Skin epidermis (tissue), 12 donors: ENCODE measurements at regions not wholly inside any gene's neighbourhood (a gene's known extent, or its start where the extent isn't known, plus 50 kb on each side); places are given as distances from the start of the nearest gene placed in this dataset.

Experiments
- H3K27ac ChIP-seq, 21 experiments: fragments of 200-600 bp; sonication (generic) in 11 of 21; one replicate each; pipeline ENCODE4 v1.5.0; 2020; ENCODE audit warnings: mild to moderate bottlenecking in 3 of 21, inconsistent platforms in 2 of 21, moderate library complexity in 2 of 21
- H3K4me3 ChIP-seq, 7 experiments: fragments of 200-600 bp; sonication (generic) in 2 of 7; one replicate each; pipeline ENCODE4 v1.5.0; 2020; ENCODE audit warnings: inconsistent platforms in 2 of 7, mild to moderate bottlenecking in 2 of 7, moderate library complexity in 1 of 7

DNA sequence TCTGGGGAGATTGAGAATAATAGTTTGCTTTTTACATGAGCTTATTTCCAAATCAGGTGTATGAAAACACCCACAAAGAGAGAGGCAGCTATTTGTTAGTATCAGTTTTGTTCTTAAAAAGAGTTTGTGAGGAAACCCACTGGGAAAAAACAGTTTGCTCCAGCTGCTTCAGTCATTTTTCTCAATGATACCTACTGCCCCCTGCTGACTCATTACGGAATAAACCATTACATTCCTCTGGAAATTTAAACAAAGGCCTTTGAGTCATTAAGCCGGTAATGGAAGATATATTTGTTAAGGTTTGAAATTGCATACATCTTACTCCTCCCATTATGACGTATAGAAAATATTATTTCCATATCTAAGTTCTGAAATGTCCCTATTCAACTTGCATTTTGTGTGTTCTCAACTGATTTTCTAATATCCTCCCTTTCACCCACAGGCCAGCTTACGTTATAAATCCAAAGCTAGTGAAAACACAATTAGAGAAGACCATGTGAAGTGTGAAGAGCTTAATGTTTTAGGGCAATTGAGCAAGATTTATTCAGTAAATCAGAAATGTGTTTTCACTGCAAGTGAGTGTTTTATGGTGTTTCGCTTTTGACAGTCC is 761.6 kb downstream of the DSC3 start:
- H3K27ac ChIP-seq = no peak overlapping the region
- no peak overlapping the region for H3K4me3 ChIP-seq

GRCh38 chr18:30280186-30280585 is 762.4 kb downstream of the DSC3 start:
- no peak overlapping the region for H3K4me3 ChIP-seq
- H3K27ac ChIP-seq = no peak overlapping the region

GRCh38 chr18:30277676-30278075 is 764.9 kb downstream of the DSC3 start:
- no peak overlapping the region for H3K27ac ChIP-seq
- H3K4me3 ChIP-seq = no peak overlapping the region

GRCh38 chr18:30271716-30272115 is 770.8 kb downstream of the DSC3 start:
- H3K4me3 ChIP-seq = no peak overlapping the region
- no peak overlapping the region for H3K27ac ChIP-seq

GRCh38 chr18:30265190-30265589 is 777.4 kb downstream of the DSC3 start:
- no peak overlapping the region for H3K27ac ChIP-seq
- H3K4me3 ChIP-seq = no peak overlapping the region

DNA sequence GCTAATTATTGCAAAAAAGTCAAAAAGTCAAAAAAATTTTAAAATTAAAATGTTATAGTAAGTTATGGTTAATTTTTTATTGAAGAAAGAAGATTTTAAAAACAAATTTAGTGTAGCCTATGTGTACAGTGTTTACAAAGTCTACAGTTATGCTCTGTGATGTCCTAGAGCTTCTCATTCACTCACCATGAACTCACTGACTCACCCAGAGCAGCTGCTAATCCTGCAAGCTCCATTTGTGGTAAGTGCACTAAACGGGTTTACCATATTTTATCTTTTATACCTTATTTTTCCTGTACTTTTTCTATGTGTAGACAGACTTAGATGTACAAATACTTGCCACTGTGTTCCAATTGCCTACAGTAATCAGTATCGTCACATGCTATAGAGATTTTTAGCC is 788.2 kb downstream of the DSC3 start:
- H3K4me3 ChIP-seq = no peak overlapping the region

DNA sequence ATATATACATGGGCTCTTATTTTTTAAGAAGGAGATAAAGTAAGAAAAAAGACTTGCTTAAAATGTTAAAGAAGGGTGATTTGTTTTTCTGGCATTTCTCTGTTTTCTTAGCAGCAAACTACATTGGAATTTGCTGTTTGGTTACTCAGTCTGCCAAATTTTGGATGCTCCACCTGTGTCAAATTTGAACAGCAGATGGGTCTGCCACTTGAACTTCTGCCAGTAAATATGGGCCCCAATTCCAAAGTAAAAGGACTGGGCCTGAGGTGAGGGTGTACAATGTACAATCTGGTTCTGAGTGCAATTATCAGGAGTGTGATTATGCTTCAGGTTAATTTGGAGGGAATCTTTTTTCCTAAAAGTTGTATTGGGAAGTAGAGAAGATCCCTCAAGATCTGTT is 794.5 kb downstream of the DSC3 start:
- H3K4me3 ChIP-seq = no peak overlapping the region
- no peak overlapping the region for H3K27ac ChIP-seq

More for the DNA sequence above, 788.2 kb downstream of the DSC3 start:
- no peak overlapping the region for H3K27ac ChIP-seq

GRCh38 chr18:30245766-30246455 is 796.6 kb downstream of the DSC3 start:
- H3K4me3 ChIP-seq = no peak overlapping the region
- H3K27ac ChIP-seq = no peak overlapping the region

DNA sequence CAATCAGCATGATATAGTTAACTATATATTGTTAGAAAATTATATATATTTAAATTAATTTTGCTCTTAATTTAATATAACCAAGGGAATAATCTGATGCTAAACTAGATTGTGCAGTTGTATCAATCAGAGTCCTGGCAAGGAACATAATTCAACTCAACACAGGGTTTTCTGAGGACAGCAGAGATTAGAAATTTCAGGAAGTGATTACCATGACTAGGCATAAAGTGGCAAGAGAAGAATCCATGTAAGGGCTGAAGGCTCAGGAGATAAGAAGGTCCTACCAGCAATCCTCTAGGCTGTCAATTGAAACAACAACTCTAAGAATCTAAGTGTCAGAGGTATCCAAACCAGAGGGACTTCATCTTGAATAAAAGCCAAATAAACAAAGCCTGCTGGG is 807.8 kb downstream of the DSC3 start:
- Histone ChIP-seq H3K4me3 (no peak overlapping the region), H3K27ac (no peak overlapping the region)

DNA sequence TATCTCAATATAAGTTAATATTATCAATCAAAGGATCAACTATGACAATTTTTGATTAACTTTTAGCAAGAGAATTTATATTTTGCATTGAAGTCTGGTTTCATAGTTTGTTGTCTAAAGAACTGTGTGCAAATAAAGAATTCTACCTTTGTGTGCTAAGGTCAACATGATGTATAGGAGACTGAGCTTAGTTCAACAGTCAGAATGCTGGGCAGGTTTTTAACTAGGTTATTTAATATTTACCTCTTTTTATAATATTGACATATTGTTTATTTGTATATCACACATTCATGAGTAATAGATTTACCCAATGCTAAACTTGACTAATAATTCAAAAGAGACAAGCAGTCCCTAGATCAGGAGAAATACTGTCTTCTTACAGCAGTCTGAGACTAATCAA is 831.4 kb downstream of the DSC3 start:
- Histone ChIP-seq H3K4me3 (no peak overlapping the region), H3K27ac (no peak overlapping the region)

DNA sequence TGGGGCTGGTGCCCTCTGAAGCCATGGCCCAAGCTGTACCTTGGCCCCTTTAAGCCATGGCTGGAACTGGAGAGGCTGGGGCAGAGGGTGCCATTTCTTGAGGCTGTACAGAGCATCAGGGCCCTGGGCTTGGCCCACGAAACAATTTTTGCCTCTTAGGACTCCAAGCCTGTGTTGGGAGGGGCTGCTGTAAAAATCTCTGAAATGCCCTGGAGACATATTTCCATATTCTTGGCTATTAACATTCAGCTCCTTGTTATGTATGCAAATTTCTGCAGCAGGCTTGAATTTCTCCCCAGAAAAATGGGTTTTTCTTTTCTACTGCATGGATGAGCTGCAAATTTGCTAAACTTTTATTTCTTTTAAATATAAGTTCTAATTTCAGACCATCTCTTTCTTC is 834.0 kb downstream of the DSC3 start:
- Histone ChIP-seq H3K4me3 (no peak overlapping the region), H3K27ac (no peak overlapping the region)

DNA sequence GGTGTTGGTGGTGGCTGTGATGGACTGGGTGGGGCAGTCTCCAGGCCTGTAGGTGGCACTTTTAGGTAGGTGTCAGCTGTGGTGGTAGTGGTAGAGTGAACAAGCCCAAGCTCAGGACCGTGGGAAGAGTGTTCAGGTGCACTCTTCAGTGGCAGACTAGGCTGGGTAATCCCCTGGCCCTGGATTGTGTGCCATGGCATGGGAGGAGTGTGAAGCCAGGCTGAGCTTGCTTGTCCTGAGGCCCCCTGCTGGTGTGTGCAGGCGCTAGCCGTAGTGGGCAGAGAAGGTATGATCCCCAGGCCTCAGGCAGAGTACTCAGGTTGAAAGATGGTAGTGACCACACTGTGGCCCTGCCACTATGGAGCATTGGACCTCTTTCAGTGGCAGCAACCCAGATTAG is 850.3 kb downstream of the DSC3 start:
- no peak overlapping the region for H3K4me3 ChIP-seq

GRCh38 chr18:30186245-30186644 is 856.3 kb downstream of the DSC3 start:
- Histone ChIP-seq H3K4me3 (no peak overlapping the region), H3K27ac (no peak overlapping the region)

More for the DNA sequence above, 850.3 kb downstream of the DSC3 start:
- H3K27ac ChIP-seq = no peak overlapping the region

- H3K4me3 ChIP-seq = no peak overlapping the region
- H3K27ac ChIP-seq = no peak overlapping the region
Observed at GRCh38 chr18:30177056-30177455, 865.5 kb downstream of the DSC3 start.

DNA sequence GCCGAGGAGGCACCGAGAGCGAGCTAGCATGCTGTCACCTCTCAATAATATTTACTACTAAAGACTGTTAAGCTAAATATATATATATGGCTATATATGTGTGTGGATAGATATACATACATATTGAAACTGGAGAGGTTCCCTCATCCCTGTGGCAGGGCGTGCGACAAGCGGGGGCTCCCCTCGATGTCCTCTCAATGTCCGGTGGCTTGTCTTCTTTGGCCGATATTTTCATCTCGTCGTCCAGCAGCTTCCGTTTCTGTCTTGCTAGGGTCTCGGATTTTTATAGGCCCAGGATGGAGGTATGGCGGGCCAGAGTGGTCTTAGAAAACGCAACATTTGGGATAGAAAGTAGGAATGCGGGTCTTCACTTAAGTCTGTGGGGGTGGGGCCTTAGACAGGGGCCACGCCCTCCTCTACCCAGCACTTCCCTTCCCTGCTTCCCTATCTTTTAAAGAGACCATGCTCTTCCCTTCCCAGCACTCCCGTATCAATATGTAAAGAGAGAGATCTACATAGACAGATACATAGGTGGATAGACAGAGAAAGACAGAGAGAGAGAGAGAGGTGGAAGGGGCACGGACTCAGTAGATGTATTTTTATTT is 866.8 kb downstream of the DSC3 start:
- H3K27ac ChIP-seq = no peak overlapping the region
- no peak overlapping the region for H3K4me3 ChIP-seq

DNA sequence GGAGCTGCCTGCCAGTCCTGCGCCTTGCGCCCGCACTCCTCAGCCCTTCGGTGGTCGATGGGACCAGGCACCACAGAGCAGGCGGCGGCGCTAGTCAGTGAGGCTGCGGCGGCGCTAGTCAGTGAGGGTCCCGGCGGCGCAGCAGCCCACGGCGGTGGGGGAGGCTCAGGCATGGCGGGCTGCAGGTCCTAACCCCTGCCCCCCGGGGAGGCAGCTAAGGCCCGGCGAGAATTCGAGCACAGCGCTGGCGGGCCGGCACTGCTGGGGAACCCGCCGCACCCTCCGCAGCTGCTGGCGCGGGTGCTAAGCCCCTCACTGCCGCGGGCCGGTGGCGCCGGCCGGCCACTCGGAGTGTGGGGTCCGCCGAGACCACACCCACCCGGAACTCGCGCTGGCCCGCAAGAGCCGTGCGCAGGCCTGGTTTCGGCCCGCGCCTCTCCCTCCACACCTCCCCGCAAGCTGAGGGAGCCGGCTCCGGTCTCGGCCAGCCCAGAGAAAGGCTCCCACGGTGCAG is 867.4 kb downstream of the DSC3 start:
- no peak overlapping the region for H3K27ac ChIP-seq
- H3K4me3 ChIP-seq = no peak overlapping the region

DNA sequence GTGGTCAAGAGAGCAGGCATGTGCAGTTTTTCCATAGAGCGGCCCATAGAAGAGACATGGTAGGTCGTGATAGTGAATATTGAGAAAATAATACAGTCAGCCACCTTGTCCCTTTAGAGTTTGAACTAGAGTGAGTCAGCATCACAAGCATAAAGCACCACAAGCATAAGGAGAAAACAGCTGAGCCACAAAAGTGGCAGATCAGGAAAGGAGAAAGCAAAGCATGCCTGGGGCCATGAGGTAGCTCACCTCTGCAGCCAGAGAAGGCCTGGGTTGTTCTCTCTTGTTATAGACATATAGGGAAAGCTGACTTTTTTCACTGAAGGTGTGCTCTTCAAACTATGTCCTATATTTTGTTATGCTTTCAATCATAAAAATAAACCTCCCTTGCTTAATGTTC is 879.0 kb downstream of the DSC3 start:
- H3K27ac ChIP-seq = no peak overlapping the region
- H3K4me3 ChIP-seq = no peak overlapping the region

DNA sequence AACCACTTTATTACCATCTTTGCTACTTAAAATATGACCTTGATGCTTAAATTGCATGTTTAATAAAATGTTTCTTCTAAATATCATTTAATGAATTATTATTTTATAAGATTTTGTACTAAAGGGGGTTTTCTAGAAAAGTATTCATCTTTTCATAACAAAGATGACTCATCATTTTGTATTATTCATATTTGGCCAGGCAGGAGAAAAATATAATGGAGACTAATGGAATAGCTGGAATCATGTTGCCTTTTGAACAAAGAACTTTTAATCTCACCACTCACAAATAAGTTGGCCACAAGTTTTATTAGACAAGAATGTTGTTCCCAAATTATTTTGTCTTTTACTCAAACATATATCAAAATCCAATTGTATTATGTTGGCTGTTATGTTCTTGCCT is 882.4 kb downstream of the DSC3 start:
- Histone ChIP-seq H3K27ac (no peak overlapping the region), H3K4me3 (no peak overlapping the region)

- H3K27ac ChIP-seq = no peak overlapping the region
- no peak overlapping the region for H3K4me3 ChIP-seq
Observed at GRCh38 chr18:30150586-30151250, 891.8 kb downstream of the DSC3 start.

DNA sequence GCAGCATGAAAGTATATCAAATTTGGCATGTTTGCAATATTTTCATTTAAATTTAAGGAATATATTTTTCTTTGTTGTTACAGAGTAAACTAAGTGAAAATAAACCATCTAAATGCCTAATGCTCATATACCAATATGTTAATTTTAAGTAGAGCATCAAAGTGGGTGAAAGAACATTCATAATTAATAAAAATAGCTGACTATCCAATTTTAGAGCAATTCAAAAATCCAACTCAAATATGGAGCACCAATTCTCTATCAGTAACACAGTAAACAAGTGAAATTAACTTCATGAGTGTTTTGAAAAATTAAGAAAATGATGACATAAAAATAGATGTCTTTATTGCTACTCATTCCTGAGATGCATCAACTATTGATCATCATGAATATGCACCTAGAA is 893.0 kb downstream of the DSC3 start:
- no peak overlapping the region for H3K4me3 ChIP-seq
- H3K27ac ChIP-seq = no peak overlapping the region

- Histone ChIP-seq H3K4me3 (no peak overlapping the region), H3K27ac (no peak overlapping the region)
Observed at GRCh38 chr18:30142870-30143269, 899.7 kb downstream of the DSC3 start.
